COR-L47 (cell line): ENCODE measurements at regions not wholly inside any gene's neighbourhood (a gene's known extent, or its start where the extent isn't known, plus 50 kb on each side); places are given as distances from the start of the nearest gene placed in this dataset.

Experiments used
- DNase-seq: peaks from one replicate; lab custom pipeline; 2025; lab: John Stamatoyannopoulos, UW

DNA sequence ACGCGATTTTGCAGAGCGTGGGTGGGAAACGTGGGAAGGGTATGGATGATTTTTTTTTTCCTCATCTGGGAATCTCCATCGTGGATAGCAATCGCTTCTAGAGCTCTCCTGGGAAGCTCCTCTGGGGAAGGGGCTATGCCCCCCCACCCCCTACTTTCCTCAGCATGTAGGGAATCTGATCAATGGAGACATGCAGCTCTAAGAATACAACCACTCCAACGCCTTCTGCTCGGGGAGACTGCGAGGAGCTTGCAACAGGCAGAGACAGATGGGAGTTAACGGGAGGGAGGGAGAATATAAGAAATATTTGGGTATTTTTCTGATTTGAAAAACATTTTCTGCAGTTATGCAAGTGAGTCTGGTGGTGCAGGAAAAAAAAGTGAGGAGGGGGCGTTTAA lies 104.6 kb upstream of the HSD17B12 start:
- DNase-seq = no peak

DNA sequence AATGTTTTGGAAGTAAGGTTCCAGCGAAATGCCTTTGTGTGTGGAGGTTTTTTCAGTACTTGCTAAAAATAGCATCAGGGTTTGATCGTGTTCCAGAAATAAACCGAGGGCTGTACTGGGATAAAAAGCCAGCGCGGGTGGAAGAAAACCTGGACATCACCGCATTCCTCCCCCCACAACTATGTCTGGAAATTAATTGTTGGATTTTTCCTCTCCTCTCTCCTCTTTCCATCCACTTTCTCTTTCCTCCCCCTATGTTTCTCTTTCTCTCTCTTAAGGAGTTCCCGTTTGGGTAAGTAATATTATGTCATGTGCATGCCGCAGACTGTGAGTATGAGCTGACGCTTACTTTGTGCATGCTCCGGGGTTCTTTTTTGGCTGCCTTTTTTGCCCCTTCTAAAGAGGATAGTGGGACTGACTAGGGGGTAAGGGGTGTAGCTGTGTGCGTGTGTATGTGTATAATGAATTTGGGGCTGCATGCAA lies 104.2 kb upstream of the HSD17B12 start:
- no peak for DNase-seq

DNA sequence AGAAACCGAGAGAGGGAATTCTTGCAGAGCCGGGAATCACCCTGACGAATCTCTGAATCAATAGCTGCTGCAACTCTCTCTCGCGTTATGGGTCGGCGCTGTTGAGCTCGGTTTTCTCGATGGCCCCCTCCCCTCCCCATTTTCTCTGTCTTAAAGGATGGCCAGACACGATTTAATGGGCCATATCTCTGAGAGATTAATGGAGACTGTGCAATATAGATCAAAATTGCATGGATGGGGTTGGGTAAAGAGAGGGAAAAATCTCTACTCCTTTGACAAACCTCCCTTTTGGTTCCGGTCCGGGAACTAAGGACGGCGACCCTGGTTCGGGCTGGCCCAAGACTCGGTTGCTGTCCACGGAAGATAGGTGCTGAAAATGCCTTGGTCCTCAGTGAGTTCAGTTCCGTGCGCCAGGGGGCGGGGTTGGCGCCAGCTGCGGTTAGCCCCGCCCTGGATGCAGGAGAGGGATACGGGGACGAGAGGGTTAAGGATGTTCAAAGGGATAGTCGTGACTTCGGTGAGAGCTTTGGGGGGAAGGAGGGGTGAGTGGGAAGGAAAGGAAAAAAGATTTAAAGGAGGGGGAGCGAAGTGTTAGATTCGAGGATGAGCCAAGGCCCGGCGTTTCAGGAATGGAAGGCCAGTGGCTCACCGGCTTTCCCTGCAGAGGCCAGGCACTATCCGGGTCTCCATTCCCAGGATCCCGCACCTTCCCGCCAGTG lies 103.6 kb upstream of the HSD17B12 start:
- DNase-seq = no peak

DNA sequence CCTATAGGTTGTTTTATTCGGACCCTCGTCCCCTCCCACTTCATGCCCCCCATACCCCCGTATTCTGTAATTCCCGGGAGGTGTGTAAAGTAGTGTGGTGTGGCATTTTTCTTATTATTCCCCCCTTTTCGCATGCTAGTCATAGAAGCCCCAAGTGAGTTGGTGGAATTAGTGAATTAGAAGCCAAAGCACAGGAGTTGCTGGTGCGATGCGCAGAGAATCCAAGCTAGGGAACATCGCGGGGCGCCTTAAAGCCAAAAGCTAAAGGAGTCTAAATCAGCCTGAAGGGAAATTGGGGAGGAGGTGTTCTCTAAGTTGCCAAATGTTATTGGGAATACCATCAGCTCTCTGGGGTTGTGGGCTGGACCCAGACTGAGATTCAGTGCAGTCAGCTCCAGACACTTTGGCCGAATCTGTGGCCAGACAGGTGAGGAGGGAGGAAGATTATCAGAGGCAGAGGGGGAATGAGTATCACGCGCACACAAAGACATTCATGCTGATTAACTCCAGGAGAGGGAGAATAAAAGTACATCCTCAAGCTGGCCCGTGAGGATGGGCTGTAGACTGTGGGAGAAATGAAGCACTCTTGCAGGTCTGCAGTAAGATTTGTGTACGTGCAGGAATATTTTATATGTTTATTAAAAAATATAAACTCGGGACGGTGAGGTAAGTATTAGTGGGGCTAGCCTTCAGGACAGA lies 102.8 kb upstream of the HSD17B12 start:
- no peak for DNase-seq

DNA sequence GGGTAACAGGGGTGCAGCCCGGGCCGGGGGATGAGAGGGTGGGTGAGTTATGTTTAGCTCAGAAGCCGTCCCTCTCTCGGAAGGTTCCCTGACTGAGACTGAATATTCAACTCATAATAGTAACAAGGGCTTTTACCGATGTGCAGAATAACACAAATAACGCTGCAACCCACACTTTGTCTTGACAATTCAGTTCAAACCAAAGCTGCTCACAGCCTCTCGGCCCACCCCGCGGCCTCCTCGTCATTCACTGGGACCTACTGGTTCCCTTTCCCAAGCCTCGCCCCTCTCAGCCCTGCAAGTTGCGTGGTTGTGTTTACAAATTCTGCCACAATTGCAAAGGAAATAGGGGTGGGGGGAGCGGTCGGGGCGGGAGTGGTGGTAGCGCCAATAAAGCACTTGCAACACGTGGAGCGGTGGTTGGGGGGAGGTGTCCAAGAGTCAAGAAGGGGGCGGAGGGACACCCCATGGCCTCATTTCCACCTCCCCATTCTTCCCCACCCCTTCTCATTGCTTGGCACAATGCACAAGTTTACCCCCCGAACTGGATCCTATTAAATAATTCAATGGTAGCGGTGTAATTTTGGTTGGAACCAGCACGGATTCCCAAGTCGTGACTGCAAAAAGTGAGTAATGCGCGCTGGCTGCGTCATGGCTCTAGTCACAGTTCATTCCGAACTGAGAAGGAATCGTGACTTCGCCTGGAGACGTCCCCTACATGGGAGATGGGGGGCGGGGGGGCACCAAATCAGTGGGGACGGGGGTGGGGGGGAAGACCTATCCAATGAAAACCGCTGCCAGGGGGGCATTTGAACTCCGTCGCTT lies 102.0 kb upstream of the HSD17B12 start:
- DNase-seq = no peak

DNA sequence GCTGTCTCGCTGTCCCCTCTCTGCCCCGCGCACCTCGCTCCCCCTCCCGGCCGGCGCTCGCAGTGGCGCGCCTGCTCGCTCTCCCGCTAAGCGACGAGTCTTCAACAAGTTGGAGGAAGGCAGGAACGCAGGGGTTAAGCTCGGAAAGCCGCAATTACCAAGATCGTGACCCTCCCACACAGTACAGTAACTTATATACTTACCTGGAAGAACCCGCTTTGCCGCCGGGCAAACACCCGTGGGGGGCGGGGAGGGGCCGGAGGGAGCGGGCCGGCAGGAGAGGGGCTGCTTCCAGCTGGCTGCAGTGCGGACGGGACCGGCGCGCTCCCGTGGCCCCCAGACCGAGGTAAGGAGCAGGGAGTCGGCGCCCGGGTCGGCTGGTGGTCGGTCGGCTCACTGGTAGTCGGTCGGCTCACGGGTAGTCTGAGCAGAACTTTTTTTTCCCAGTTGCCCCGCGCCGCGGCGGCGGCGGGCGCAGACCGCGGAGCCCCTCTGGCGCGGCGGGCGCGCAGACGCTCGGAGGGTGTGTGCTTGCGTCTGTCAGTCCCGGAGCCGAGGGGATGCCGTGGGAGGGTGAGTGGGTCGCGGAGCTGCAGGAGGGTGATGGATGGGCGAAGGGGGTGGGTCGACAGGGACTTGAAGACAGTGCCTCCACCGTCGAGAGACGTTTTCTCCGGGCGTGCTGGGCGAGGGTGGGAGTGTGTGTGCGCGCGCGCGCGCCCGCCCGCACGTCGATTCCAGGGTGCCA lies 101.2 kb upstream of the HSD17B12 start:
- DNase-seq = no peak

DNA sequence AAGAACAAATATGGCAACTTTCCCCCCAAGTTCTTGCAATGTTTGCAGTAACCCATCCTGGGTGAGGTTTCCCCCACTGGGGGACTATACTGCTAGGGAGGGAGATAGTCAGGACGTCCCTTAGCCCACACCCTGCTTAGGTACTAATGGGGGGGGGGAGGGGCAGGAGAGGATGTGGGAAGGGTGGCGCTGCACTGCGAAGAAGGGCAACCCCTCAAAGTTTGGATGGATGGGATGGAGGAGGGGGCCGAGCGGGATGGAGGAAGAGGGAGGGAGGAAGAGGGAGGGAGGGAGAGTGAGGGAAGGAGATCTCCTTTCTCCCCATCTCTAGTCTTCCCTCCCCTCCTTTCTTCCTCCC lies 100.6 kb upstream of the HSD17B12 start:
- DNase-seq = no peak

DNA sequence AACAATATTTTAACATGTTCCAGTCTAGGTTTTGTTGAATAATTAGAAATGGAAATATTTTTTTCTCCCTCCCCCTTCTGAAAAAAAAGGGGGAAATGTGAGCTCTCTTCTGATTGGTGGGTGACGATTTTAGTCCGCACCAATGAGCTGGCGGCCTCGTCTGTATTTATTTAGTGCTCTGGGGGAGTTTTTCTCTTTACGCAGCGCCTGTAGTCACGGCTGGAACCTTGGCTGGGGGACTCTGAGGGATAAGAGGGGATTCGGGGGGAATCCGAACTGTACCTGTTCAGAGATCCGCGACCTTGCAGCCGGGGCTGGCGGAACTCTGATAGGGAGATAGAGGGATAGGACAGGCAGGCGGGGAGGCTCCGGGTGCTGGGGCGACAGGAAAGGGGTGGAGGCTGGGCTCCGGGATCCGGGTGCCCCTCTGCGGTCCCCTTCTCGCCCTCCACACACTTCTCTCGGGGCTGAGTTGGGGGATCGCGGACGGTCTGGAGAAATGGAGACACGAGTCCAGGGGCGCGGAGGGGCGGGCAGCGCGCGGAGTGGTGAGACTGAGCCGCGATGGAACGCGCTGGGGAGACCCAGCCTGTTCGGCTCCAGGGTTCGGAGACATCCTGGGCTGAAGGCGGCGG lies 99.7 kb upstream of the HSD17B12 start:
- DNase-seq = no peak

DNA sequence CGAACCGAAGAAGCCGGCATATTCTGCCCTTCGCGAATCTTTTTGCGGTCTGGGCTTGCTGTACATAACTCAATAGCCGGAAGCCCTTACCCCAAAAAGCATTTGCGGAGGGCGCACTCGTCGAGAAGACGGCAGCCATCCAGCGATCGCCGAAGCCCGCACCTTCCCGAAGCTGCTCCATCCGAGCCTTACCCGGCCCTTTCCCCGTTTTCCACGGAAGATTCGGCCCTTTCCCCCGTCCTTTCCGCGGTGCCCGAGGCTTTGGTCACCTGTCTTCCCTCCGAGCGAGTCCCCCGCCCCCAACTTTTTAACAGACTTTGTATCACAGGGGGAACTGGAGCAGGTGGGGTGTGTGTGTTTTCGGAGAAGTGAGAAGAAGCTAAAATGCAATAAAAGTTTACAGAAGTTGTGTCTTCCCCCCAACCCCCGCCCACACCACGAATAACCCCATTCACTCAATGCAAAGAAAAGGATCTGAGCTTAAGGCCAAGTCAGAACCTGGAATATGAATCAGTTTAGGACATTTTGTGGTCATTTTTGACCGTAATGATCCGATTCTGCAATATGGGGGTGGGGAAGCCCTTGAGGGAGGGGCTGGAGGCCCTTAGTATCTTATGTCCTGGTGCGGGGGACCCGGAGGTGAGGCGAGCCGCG lies 99.0 kb upstream of the HSD17B12 start:
- no peak for DNase-seq

DNA sequence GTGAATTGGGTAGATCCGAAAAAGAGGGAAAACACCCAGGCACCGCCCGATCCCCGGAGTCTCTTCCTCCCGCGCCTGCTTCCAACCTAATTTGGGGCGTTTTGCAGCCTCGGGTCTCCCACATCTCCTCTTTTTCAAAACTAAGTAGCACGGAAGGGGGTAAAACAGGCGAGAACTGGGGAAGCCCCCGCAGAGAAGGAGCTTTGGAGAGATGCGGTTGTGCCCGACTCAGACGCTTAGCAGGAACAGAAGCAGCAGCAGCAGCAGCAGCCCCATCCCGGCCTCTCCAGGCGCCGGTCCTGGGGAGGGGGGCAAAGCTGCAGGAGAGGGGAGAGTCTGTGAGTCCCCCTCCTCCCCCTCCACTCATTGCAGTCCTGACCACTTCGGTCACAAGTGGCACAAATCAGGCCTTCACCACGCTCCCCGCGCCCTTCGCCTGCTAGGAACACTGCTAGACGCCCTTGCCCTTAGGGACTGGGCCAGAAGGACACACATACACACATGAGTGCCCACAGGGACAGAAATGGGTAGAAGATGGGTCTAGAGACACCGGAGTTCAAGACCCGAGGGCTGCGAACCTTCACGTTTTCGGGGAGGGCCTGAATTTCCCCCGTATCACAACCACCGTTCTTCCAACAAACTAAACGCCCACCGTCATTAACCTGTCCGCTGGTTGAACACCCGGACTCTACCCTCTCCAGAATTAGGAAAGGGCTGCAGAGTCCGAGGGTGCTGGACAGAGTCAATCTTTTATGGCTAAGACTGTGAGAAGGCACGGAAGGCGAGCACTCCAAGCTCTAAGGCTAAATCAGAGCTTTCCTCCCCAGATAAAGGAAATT lies 98.3 kb upstream of the HSD17B12 start:
- no peak for DNase-seq

DNA sequence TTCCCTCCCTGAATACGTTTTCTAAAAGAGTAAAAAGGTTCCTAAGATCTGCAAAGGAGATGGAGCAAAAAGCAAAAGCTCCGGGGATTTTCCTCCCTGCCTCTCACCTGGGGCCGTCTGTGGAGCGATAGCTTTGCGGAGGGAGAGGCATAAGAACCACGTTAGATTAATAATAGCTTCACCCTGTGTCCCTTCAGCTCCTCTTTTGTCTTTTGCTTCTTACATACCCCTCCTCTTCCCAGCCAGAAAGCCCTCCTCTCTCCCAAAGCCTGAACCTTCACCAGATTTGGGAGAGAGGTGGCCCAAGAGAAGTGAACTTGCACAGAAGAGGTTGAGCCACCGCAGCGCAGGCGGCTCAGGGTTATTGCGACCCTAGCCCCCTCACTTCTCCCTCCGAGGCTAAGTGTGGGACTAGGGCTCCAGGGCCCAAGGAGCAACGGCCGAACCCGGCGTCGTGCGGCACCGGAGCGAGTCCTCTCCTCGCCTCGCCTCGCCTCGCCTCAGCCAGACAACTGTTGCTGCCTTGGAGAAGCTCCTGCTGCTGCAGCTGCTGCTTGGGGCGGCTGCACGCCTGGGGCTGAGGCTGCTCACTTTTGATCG lies 97.6 kb upstream of the HSD17B12 start:
- no peak for DNase-seq

DNA sequence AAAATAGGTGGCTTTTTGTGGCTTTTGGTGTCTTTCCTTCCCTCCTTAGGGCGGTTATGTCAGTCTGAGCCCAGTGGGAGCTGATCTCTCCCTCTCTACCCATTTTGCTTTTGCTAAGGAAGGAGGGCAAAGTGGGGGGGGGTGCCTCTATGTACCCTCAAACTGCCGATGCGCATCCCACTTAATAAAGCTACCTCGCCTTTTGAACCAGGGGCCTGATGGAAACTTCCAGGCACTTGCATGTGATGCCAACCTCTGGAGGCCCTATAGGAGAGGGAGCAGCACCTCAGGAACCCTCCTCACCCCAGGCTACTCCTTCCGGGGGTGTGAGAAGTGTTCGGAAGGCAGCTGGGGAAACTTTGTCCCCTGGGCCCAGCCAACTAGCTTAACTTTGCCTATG lies 97.0 kb upstream of the HSD17B12 start:
- DNase-seq = no peak

DNA sequence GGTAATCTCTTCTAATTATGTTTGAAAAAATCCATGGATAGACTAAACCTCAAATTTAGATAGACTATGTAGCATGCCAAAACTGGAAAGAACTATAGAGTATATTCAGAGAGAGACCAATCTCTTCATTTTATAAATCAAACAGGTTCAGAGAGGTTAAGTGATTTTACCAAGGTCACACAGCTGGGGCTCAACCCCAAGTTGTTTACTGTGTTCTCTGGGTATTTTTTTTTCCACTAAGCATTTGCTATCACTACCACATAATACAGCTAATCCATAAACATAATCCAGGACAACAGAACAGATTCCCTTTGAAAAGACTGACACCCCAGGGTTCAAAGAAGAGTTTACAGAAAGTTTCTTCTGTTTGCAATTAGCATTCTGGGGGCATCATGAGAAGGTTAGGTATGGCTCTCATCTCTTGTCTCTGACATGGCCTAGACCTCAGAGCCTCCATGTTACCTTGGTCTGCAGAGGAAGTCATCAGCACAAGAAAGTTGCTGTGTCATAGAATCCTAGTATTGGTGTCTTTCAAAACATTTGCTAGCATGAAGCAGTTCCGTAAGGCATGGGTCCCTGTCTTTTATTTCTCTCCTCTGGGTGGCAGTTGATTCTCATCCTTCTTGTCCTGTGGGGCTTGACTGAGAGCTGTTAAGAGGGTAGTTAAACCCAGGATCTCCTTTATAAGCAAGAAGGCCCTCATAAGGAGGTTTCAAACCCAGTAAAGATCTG lies 94.5 kb upstream of the HSD17B12 start:
- DNase-seq = no peak

DNA sequence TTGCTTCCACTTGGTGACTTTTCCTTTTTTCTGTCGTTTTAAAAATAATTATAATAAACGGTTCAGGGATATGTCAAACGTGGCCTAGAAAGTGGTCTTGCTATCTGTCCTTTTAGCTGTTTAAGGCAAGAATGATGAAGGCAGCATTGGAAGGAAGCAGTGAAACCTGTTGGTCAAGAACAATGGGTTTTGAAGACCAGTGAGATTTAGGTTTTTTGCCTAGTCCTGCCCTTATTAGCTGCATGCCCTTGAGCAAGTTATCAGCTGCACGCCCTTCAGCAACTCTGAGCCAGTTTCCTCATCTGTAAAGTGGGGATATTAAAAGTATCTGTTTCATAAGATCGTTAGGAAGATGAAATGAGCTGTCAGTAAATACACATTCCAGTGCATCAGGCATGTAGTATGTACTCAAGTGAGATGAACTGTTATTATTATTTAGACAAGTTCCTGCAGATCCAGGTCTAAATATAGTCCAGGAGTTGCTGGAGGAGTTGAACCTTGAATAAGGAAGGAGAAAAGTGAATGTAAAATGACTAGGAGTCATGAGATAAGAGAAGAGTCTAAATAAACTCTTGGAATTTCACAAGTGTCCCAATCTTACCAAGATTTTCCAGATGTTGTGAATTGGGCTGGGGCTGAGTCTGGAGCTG lies 90.8 kb upstream of the HSD17B12 start:
- DNase-seq = no peak

DNA sequence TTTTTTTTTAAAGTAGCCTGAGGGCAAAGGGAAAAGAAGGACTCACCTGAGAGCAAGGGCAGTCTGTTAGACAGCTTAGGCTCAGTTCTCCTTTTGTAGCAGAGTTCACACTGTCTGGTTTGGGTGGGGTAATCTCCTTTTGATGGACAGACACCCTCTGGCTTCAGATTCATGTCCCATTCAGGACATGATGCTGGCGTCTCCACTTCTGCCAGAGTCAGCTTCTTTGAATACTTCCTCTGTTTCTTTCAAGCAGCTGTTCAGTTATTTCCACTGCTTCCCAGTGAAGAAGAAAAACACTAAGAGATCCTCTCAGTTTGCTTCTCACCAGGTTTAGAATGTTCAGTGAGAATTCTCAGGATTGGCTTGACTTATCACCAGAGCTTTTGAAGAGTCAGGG lies 79.0 kb upstream of the HSD17B12 start:
- DNase-seq = no peak

DNA sequence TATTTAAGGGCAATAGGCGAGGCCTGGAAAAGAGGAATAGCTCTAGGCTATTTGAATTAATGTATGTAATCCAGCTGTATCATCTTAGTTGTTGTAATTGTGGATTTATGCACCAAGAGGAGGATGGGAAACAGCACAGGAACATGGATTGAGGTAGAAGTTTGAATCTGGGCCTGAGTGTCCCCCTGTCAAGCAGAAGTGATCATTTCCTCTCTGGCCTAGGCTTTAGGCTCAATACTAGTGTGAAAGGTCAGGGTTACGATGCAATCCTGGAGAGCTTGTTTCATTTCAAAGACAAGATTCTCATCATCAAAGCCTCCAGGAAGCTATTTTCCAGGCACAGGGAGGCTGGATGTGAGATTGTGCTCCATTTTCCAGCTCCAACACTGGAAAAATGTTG lies 77.9 kb upstream of the HSD17B12 start:
- DNase-seq = no peak

DNA sequence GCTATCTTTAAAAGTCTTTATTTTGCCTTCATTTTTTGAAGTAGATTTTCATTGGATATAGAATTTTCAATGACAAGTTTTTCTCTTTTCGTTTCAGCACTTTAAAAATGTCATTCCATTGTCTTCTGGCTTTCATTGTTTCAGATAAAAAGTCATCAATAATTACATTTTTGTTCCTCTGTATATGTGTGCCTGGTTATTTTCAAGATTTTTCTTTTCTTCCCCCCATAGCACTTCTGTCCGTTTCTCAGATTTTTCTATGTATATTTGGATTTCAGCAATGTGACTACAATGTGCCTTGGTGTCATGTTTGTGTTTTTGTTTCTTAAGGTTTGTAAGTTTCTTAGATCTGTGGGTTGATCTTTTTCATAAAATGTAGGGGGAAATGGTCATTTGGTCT lies 66.3 kb upstream of the HSD17B12 start:
- DNase-seq = no peak

DNA sequence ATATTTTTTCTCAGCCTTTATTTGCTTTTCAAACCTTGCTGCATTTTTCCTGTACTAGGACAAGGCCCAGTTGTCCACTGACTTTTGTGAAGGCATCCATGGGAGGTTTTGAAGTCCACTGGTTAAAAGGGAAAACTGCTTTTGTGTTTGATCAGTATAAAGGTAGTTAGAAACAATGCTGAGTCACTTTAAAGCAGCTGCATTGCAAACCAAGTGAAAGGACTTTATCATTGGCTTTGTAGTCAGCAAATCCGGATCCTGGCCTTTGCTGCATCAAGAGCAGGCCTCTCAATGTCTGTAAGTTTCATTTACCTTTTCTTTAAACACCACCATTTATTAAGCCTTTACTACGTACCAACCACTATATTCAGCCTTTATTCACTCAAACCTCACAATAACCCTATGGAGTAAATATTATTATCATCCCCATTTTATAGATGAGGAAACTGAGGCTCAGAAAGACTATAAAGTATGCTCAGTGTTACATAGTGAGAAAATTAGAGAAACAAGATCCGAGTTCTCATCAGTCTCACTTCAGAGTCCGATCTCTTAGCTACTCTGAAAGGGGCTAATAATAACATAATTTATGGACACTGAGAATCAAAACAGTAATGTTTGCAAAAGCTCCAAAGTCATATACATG lies 60.6 kb upstream of the HSD17B12 start:
- DNase-seq = no peak
